GM21447 (cell line): ENCODE measurements at regions not wholly inside any gene's neighbourhood (a gene's known extent, or its start where the extent isn't known, plus 50 kb on each side); places are given as distances from the start of the nearest gene placed in this dataset.

Experiments
- ATAC-seq: cut with Tn5 transposase; IDR thresholded peaks from one replicate; pipeline ENCODE4 v1.9.1; 2021; ENCODE audit not compliant: unreplicated experiment

- ATAC-seq, result peak; percentile 88
These were observed 218.1 kb downstream of the WDR11 start for GRCh38 chr10:121069061-121069850.

- no peak for ATAC-seq
These were observed 219.3 kb downstream of the WDR11 start for GRCh38 chr10:121070275-121071070.

- ATAC-seq, result no peak
These were observed 220.7 kb downstream of the WDR11 start for GRCh38 chr10:121071901-121072300.

DNA sequence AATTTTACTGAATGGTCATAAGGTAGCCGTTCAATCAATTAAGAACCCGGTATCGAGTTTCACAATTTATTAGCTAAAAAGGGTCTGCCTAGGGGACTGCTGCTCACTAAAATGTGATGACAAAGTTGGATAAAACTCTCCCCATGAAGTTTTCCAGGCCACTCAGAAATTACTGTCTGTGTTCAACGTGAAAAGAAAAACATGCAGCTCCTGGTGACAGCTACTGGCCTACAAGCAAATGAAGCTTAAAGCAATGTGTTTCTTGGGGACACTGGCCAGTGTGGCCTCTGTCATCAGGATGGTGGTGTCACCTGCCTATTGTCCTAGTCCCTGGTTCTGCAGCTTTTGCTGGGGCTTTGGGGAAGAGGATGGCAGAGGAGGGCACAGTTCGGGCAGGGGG is 222.6 kb downstream of the WDR11 start:
- no peak for ATAC-seq

GRCh38 chr10:121076776-121077715 is 225.9 kb downstream of the WDR11 start:
- ATAC-seq, result no peak

DNA sequence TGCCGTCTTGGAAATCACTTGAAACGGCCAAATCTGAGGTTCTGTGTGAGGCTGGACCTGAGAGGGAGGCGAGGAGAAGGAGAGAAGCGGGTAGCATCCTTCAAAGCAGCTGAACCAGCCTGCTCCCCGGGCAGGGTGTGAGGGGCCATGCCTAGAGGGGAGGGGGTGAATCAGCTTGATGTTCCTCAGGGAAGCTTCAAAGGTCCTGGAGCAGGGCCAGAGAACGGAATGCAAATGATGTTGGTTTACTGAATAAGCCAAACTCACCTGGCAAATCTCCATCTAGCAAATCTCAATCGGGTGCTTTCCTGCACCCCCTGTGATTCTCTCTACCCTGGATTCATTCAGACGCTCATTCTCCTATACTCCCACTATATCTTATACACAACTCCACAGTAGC is 226.9 kb downstream of the WDR11 start:
- ATAC-seq, result no peak

- no peak for ATAC-seq
These were observed 227.5 kb downstream of the WDR11 start for GRCh38 chr10:121078672-121079102.

DNA sequence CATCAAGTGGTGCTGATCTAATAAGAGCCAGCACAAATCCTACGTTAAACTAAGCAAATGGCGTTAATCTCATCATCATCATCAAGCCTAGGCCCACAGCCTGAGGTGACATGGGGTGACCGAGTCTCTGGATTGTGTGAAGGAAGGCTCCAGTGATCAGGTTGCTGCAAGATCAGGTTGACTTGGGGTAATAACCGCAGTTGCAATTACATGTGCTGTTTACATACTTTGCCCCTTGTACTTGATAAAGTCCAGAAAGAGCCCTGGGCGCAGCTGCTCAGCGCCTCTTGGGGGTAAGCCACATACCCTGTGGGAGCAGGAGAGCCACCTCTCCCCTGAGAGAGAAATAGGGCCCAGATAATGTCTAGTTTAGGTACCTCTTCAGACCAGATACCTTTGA is 228.1 kb downstream of the WDR11 start:
- no peak for ATAC-seq

DNA sequence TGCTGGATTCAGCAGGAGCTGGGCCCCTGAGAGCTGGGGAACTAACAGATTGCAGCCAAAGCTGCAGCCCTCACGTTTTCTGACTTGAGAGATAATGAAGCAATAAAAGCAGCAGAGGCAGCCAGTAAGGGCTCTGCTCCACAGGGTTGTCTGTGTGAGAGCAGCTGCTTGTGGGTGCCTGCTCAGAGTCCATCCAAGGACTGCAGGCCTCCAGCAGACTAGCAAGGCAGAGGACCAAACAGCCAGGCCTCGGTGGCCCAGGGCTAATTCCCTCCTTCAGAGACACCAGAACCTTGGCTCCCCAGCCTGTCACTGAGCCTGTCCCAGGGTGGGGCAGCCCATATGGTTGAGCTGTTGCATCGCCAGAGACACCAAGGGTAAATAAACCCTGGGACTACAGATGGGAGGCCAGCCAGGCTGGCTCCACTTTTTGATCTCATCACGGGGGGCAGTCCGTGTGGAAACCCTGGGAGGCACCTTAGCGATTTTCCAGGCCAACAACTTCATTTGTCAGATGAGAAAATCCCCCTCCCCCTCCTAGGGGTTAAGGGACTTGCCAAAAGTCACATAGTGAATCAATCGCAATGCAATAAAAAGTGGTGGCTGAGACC is 229.2 kb downstream of the WDR11 start:
- ATAC-seq, result no peak

GRCh38 chr10:121081306-121081705 is 230.1 kb downstream of the WDR11 start:
- no peak for ATAC-seq

DNA sequence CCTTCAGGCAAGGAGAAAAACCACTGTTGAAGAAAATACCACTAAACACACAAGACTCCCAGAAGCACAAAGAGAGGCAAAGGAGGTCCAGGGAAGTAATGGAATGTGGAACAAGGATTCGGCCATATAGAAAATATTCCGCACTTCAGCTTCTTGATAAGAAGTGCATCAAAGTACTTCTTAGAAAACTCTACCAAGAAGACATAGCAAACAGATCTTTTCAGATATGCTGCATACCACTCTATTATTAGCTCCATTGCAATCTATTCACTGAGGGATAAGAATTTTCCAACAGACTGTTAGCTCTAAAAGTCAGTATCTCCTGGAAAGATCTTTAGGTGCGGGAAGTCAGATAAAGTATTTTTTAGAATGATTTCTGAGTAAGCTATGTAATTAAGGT is 231.8 kb downstream of the WDR11 start:
- ATAC-seq, result no peak

GRCh38 chr10:121084016-121084674 is 233.0 kb downstream of the WDR11 start:
- no peak for ATAC-seq

DNA sequence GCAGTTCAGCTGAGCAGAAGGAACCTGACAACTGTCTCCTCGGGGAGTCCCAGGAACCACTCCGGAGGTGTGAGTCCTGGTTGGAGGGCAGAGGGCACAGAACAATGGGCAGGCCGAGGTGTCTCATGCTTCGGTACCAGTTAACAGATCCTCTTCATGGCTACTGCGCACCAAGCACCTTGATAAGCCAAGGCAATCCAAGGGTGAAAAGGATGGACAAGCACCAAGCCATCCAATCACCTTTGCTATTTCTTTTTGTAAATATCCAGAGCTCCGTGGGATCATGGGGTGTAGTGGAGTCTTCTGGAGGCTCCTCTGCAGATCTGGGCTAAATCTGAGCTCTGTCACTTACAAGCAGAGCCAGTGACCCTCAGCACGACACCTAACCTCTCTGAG is 233.5 kb downstream of the WDR11 start:
- ATAC-seq, result no peak

- ATAC-seq, result no peak
These were observed 234.2 kb downstream of the WDR11 start for GRCh38 chr10:121085367-121085766.

GRCh38 chr10:121087129-121087528 is 236.0 kb downstream of the WDR11 start:
- ATAC-seq, result no peak

GRCh38 chr10:121087688-121088087 is 236.5 kb downstream of the WDR11 start:
- ATAC-seq, result no peak

- ATAC-seq, result no peak
These were observed 237.4 kb downstream of the WDR11 start for GRCh38 chr10:121088524-121088923.

DNA sequence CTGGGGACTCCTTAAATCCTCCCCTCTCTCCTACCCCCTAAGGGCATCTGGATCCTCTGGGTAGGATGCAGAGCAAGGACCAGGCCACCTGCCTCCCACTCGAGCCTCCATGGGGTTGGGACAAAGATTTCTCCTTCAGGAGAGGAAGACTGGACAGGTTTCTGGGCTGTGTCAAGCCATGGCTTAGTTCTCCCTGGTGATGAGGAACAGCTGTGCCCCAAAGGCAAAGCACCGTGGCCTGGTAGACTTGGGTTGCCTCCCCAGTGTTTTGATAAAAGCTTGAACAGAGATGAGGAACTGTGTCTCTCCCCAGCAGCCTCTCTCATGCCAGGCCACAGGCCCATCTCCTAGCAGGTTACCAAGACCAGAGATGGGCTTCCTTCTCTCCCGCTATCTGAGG is 238.3 kb downstream of the WDR11 start:
- no peak for ATAC-seq

- ATAC-seq, result no peak
These were observed 241.0 kb downstream of the WDR11 start for GRCh38 chr10:121091961-121092719.

DNA sequence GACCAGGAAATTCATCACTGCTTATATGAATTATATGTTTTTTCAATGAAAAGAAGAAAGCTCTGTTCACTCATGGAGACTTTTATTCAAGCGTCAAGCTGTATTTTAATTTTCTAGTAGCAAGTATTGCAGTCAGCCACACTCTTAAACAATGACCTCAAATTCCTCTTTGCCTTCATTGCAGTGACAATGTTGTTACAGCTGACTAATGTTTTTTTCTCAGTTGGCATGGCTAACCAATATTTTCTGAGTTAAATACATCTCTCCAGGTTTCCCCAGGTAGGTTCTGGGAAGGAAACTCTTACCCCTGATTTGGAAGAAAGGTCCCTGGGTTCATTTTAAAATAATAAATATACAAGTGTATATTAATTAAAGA is 241.5 kb downstream of the WDR11 start:
- ATAC-seq, result no peak
